ENCODE measurements at regions not wholly inside any gene's neighbourhood (a gene's known extent, or its start where the extent isn't known, plus 50 kb on each side); places are given as distances from the start of the nearest gene placed in this dataset.
A peak's percentile ranks its signal among the peaks of the same experiment; 100 is the strongest.

DNA sequence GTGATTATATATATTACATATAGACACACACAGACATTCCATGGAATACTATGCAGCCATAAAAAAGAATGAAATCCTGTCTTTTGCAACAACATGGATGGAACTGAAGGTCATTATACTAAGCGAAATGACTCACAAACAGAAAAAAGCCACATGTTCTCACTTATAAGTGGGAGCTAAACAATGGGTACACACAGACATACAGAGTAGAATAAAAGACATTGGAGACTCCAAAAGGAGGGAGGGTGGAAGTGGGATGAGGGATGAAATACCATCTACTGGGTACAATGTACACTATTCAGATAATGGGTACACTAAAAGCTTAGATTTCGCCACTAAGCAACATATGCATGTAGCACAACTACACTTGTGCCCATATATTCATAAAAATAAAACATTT, 170.0 kb upstream of the RGMB start:
- no peak overlapping the region for H3K4me3 ChIP-seq (ENCODE audit: insufficient read depth, low read length)
- DNase-seq (ENCODE audit: insufficient read length, low spot score, missing footprints) = no peak
- no peaks in the 10 kb centered on the region for H3K36me3 ChIP-seq (ENCODE audit: insufficient read depth, low read length)
- no peaks in the 10 kb centered on the region for H3K27me3 ChIP-seq (ENCODE audit: insufficient read depth, low read length)
- TF ChIP-seq, protein P1, sequence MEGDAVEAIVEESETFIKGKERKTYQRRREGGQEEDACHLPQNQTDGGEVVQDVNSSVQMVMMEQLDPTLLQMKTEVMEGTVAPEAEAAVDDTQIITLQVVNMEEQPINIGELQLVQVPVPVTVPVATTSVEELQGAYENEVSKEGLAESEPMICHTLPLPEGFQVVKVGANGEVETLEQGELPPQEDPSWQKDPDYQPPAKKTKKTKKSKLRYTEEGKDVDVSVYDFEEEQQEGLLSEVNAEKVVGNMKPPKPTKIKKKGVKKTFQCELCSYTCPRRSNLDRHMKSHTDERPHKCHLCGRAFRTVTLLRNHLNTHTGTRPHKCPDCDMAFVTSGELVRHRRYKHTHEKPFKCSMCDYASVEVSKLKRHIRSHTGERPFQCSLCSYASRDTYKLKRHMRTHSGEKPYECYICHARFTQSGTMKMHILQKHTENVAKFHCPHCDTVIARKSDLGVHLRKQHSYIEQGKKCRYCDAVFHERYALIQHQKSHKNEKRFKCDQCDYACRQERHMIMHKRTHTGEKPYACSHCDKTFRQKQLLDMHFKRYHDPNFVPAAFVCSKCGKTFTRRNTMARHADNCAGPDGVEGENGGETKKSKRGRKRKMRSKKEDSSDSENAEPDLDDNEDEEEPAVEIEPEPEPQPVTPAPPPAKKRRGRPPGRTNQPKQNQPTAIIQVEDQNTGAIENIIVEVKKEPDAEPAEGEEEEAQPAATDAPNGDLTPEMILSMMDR (IDR thresholded peaks at IDR 0.05; ENCODE audit: extremely low read depth, low read depth, low read length) = no peak
- peaks cover 8% of the 10 kb centered on the region for H3K4me1 ChIP-seq (ENCODE audit: insufficient read depth, low read length)
- H3K9me3 ChIP-seq (ENCODE audit: low read depth, low read length) = no peaks in the 10 kb centered on the region
- H4K20me1 ChIP-seq (ENCODE audit: insufficient read depth, low read length) = no peaks in the 10 kb centered on the region
- no peak overlapping the region for H2AFZ ChIP-seq (ENCODE audit: low read length)
- no peaks in the 10 kb centered on the region for H3K79me2 ChIP-seq (ENCODE audit: insufficient read depth, low read length)
- H3K4me2 ChIP-seq (ENCODE audit: insufficient read depth, low read length) = no peak overlapping the region
- H3K27ac ChIP-seq (ENCODE audit: low read depth, low read length) = no peak overlapping the region

DNA sequence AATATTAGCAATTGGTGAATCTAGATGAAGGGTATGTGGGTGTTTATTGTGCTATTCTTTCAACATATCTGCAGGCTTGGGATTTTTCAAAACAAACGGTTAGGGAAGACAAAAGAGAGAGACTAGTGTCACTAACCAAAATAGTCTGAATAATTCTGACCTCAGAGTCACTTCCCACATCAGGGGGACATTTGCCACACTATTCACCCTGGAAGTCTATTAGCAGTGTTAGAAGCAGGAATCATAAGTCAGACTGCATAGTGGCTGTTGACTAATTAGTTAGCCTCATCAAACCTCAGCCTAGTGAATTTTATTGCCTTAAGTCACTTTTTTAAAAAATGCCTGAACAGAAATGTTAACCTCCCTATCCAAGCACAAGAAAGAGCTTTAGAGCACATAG, 169.2 kb upstream of the RGMB start:
- DNase-seq (ENCODE audit: insufficient read length, low spot score, missing footprints) = no peak
- Histone ChIP-seq H3K4me2 (ENCODE audit: insufficient read depth, low read length) (no peak overlapping the region), H4K20me1 (ENCODE audit: insufficient read depth, low read length) (no peaks in the 10 kb centered on the region), H2AFZ (ENCODE audit: low read length) (no peak overlapping the region), H3K27ac (ENCODE audit: low read depth, low read length) (no peak overlapping the region), H3K4me3 (ENCODE audit: insufficient read depth, low read length) (no peak overlapping the region), H3K4me1 (ENCODE audit: insufficient read depth, low read length) (peaks cover 8% of the 10 kb centered on the region), H3K27me3 (ENCODE audit: insufficient read depth, low read length) (no peaks in the 10 kb centered on the region), H3K9me3 (ENCODE audit: low read depth, low read length) (no peaks in the 10 kb centered on the region), H3K79me2 (ENCODE audit: insufficient read depth, low read length) (no peaks in the 10 kb centered on the region), H3K36me3 (ENCODE audit: insufficient read depth, low read length) (no peaks in the 10 kb centered on the region)
- TF ChIP-seq, protein P1 (IDR thresholded peaks at IDR 0.05; ENCODE audit: extremely low read depth, low read depth, low read length) = no peak

DNA sequence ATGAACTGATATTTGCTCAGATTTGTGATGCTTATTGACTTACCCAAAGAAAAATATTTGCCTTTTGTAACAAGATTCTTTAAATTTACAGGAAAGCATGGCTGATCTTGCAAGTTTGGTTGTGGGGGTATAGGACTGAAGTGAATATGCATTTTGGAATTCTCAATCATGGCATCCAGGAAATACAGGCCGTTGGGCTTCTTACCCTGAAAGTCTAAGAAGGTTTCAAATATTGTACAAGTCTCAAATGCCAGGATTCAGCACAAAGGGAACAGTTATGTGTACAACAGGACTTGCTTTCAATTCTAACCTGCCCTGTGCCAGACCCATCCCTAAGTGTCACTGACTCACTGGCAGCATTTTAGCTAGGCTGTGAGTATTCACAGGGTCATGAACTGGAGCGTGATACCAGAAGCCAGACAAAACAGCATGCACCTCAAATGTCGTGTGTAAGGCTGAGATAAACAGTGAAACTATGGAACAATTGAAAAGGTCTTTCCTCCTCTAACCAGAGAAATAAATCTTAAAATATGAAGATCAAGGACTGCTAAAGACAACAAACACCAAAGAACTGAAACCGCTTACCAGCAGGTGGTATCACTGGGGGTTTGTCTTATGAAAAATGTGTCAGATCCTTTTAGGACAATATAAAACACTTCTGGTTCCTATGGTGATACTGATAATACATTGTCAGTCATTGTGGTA, 168.6 kb upstream of the RGMB start:
- DNase-seq (ENCODE audit: insufficient read length, low spot score, missing footprints) = no peak
- Histone ChIP-seq H3K79me2 (ENCODE audit: insufficient read depth, low read length) (no peaks in the 10 kb centered on the region), H4K20me1 (ENCODE audit: insufficient read depth, low read length) (no peaks in the 10 kb centered on the region), H2AFZ (ENCODE audit: low read length) (peak overlapping the region; percentile 44), H3K4me3 (ENCODE audit: insufficient read depth, low read length) (no peak overlapping the region), H3K9me3 (ENCODE audit: low read depth, low read length) (no peaks in the 10 kb centered on the region), H3K4me1 (ENCODE audit: insufficient read depth, low read length) (peaks cover 8% of the 10 kb centered on the region), H3K36me3 (ENCODE audit: insufficient read depth, low read length) (no peaks in the 10 kb centered on the region), H3K4me2 (ENCODE audit: insufficient read depth, low read length) (peak overlapping the region; percentile 26), H3K27ac (ENCODE audit: low read depth, low read length) (peak overlapping the region; percentile 32), H3K27me3 (ENCODE audit: insufficient read depth, low read length) (no peaks in the 10 kb centered on the region)
- TF ChIP-seq, protein P1 (IDR thresholded peaks at IDR 0.05; ENCODE audit: extremely low read depth, low read depth, low read length) = no peak

DNA sequence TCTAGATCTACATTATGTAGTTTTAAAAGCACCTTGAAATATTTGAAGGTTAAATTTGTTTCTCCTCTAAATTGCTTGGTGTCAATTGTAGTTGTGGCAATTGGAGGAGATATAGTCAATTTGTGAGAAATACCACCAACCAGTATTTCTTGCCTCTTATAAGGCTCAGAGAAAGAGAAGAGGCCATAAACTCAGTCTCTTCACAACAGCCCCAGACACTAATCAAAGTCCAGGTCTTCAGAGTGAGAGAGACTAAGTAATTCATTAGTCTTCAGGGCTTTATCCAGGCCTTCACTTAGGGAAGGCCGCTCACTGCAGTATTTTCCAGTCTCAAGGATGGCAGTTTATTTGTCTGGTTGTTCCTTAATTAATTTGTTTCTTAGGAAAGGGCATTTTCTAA, 168.0 kb upstream of the RGMB start:
- H2AFZ ChIP-seq (ENCODE audit: low read length) = no peak overlapping the region

More for the DNA sequence above, 168.0 kb upstream of the RGMB start:
- Histone ChIP-seq H3K36me3 (ENCODE audit: insufficient read depth, low read length) (no peaks in the 10 kb centered on the region), H4K20me1 (ENCODE audit: insufficient read depth, low read length) (no peaks in the 10 kb centered on the region), H3K9me3 (ENCODE audit: low read depth, low read length) (no peaks in the 10 kb centered on the region), H3K27me3 (ENCODE audit: insufficient read depth, low read length) (no peaks in the 10 kb centered on the region), H3K79me2 (ENCODE audit: insufficient read depth, low read length) (no peaks in the 10 kb centered on the region), H3K4me2 (ENCODE audit: insufficient read depth, low read length) (no peak overlapping the region), H3K4me1 (ENCODE audit: insufficient read depth, low read length) (peaks cover 8% of the 10 kb centered on the region), H3K27ac (ENCODE audit: low read depth, low read length) (peak overlapping the region; percentile 32), H3K4me3 (ENCODE audit: insufficient read depth, low read length) (no peak overlapping the region)
- TF ChIP-seq, protein P1 (IDR thresholded peaks at IDR 0.05; ENCODE audit: extremely low read depth, low read depth, low read length) = no peak
- no peak for DNase-seq (ENCODE audit: insufficient read length, low spot score, missing footprints)

All from osteoblast (primary cell).